Nephron progenitor cell (in vitro differentiated cells): ENCODE measurements at regions not wholly inside any gene's neighbourhood (a gene's known extent, or its start where the extent isn't known, plus 50 kb on each side); places are given as distances from the start of the nearest gene placed in this dataset.
A peak's percentile ranks its signal among the peaks of the same experiment; 100 is the strongest.

Experiments used
- DNase-seq: peaks from one replicate; pipeline ENCODE4 v3.0.0; 2021
- H3K27ac Mint-ChIP-seq: 2 replicates; pipeline ENCODE4 v1.8.0; 2021; ENCODE audit warnings: mild to moderate bottlenecking, moderate library complexity, mixed read lengths
- H3K27me3 Mint-ChIP-seq: 2 replicates; pipeline ENCODE4 v1.8.0; 2021; ENCODE audit warnings: mild to moderate bottlenecking, low read depth, mixed read lengths; ENCODE audit not compliant: poor library complexity
- H3K36me3 Mint-ChIP-seq: 2 replicates; pipeline ENCODE4 v1.8.0; 2021; ENCODE audit warnings: low read depth, mixed read lengths
- H3K4me1 Mint-ChIP-seq: 2 replicates; pipeline ENCODE4 v1.8.0; 2021; ENCODE audit warnings: mixed read lengths
- H3K4me3 Mint-ChIP-seq: 2 replicates; pipeline ENCODE4 v1.8.0; 2021; ENCODE audit warnings: mild to moderate bottlenecking, moderate library complexity, mixed read lengths
- H3K9me3 Mint-ChIP-seq: 2 replicates; pipeline ENCODE4 v1.8.0; 2021; ENCODE audit warnings: mild to moderate bottlenecking, moderate library complexity, mixed read lengths
- CTCF ChIP-seq: fragments of 200-600 bp; sonication (generic); IDR thresholded peaks from 2 replicates; pipeline ENCODE4 v1.5.0; 2021; ENCODE audit warnings: antibody characterized with exemption

GRCh38 chr2:9778471-9779316, 64.6 kb upstream of the TAF1B start:
- Mint-ChIP-seq H3K4me3 (no peak overlapping the region), H3K9me3 (no peaks in the 10 kb centered on the region), H3K27ac (no peak overlapping the region), H3K27me3 (peaks cover 14% of the 10 kb centered on the region), H3K36me3 (no peaks in the 10 kb centered on the region), H3K4me1 (peaks cover 41% of the 10 kb centered on the region)
- no peak for DNase-seq
- no peak for TF ChIP-seq CTCF

- H3K27me3 Mint-ChIP-seq, result peaks cover 9% of the 10 kb centered on the region
- no peak for DNase-seq
- TF ChIP-seq CTCF, result no peak
- peaks cover 36% of the 10 kb centered on the region for H3K4me1 Mint-ChIP-seq
- no peaks in the 10 kb centered on the region for H3K9me3 Mint-ChIP-seq
- no peaks in the 10 kb centered on the region for H3K36me3 Mint-ChIP-seq
- peak overlapping the region; percentile 71 for H3K27ac Mint-ChIP-seq
- no peak overlapping the region for H3K4me3 Mint-ChIP-seq
These were observed 63.5 kb upstream of the TAF1B start for GRCh38 chr2:9779596-9780264.

- Mint-ChIP-seq H3K27me3 (peaks cover 9% of the 10 kb centered on the region), H3K27ac (no peak overlapping the region), H3K4me3 (no peak overlapping the region), H3K36me3 (no peaks in the 10 kb centered on the region), H3K4me1 (peaks cover 36% of the 10 kb centered on the region), H3K9me3 (no peaks in the 10 kb centered on the region)
- DNase-seq, result no peak
- no peak for TF ChIP-seq CTCF
These were observed 62.7 kb upstream of the TAF1B start for GRCh38 chr2:9780368-9781130.

GRCh38 chr2:9781252-9781651, 62.0 kb upstream of the TAF1B start:
- peaks cover 4% of the 10 kb centered on the region for H3K27me3 Mint-ChIP-seq
- TF ChIP-seq CTCF, result no peak
- H3K9me3 Mint-ChIP-seq, result no peaks in the 10 kb centered on the region
- peaks cover 36% of the 10 kb centered on the region for H3K4me1 Mint-ChIP-seq
- DNase-seq, result no peak
- no peak overlapping the region for H3K27ac Mint-ChIP-seq
- no peaks in the 10 kb centered on the region for H3K36me3 Mint-ChIP-seq
- H3K4me3 Mint-ChIP-seq, result no peak overlapping the region

- Mint-ChIP-seq H3K4me1 (peaks cover 36% of the 10 kb centered on the region), H3K27me3 (peaks cover 4% of the 10 kb centered on the region), H3K36me3 (no peaks in the 10 kb centered on the region), H3K27ac (no peak overlapping the region), H3K4me3 (no peak overlapping the region), H3K9me3 (peaks cover 2% of the 10 kb centered on the region)
- TF ChIP-seq CTCF, result no peak
- DNase-seq, result no peak
These were observed 61.0 kb upstream of the TAF1B start for GRCh38 chr2:9782197-9782719.
